Hypothalamus (tissue), 51 donors: ENCODE measurements at regions not wholly inside any gene's neighbourhood (a gene's known extent, or its start where the extent isn't known, plus 50 kb on each side); places are given as distances from the start of the nearest gene placed in this dataset.

Experiments used
- DNase-seq, 51 donors: peaks; one replicate each; lab custom pipeline; 2025; lab: John Stamatoyannopoulos, UW

GRCh38 chr11:15912825-15913224 is 443.5 kb downstream of the SOX6 start:
- DNase-seq, result no peak

DNA sequence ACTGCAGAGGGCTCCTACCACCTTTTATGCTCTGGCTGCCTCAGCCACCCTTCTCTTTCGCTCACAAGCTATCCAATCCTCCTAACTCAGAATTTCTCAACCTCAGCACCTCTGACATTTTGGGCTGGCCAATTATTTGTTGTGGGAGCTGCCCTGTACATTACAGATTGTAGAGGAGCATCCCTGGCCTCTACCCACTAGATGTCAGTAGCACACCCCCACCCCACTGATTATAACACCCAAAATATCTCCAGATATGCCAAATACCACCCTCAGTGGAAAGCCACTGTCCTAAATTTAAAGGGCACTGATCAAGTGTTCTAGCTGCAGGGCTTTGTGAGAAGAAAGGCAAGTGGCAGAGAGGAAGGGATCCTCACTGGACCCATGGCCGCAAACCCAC is 443.1 kb downstream of the SOX6 start:
- DNase-seq, result no peak
